Right cardiac atrium (tissue), 5 donors: ENCODE measurements at regions not wholly inside any gene's neighbourhood (a gene's known extent, or its start where the extent isn't known, plus 50 kb on each side); places are given as distances from the start of the nearest gene placed in this dataset.
"Not testable (repeated sequence)": the region's sequence is repeated elsewhere in the genome, so short reads cannot be mapped to it uniquely, and the experiment has no call there.

Experiments used
- ATAC-seq, 2 donors: fragments of 200-7000 bp; cut with Tn5 transposase; one replicate each; pipeline versions ENCODE4 v1.8.0 to v1.9.1; 2020; ENCODE audit warnings: moderate library complexity in 2 of 2, mild to moderate bottlenecking in 1 of 2
- DNase-seq, 3 donors: peaks; one replicate each; pipeline ENCODE4 v3.0.0-alpha.2; 2020
- H3K27ac ChIP-seq: one replicate; pipeline ENCODE4 v1.5.1; 2013; ENCODE audit warnings: mild to moderate bottlenecking, low read length, control low read depth, moderate library complexity
- H3K27me3 ChIP-seq: one replicate; pipeline ENCODE4 v1.6.1; 2013; ENCODE audit not compliant: control insufficient read depth, insufficient read depth
- H3K4me1 ChIP-seq: one replicate; pipeline ENCODE4 v1.6.1; 2013; ENCODE audit warnings: low read length; ENCODE audit not compliant: control insufficient read depth, insufficient read depth
- H3K4me3 ChIP-seq: one replicate; pipeline ENCODE4 v1.5.1; 2013; ENCODE audit warnings: low read length, control low read depth
- H3K9me3 ChIP-seq: one replicate; pipeline ENCODE4 v1.6.1; 2013; ENCODE audit warnings: low read length; ENCODE audit not compliant: control insufficient read depth
- WGBS: extraction: QIAGEN DNeasy Blood & Tissue Kit; methylation state at CpG from one replicate; pipeline ENCODE4 v1.1.7; 2013; 5-methylcytosine and 5-hydroxymethylcytosine counted together
- intact Hi-C, 4 donors: fragments of 100-400 bp; cut with DNase I; formaldehyde crosslinking; loops; one replicate each; pipeline versions ENCODE4 v1.11.0 to v1.14.0; 2022 to 2023
- donor health status: healthy with polysubstance abuse.
- donor health status: DM: no; HTN: yes; CAD: no.
- donor health status: DM: no; HTN: no; CAD: no.
- donor health status: DM: no; HTN: yes; CAD: no; lungs with severe emphysema.
- donor health status: DM: yes; HTN: yes; CAD: no.

DNA sequence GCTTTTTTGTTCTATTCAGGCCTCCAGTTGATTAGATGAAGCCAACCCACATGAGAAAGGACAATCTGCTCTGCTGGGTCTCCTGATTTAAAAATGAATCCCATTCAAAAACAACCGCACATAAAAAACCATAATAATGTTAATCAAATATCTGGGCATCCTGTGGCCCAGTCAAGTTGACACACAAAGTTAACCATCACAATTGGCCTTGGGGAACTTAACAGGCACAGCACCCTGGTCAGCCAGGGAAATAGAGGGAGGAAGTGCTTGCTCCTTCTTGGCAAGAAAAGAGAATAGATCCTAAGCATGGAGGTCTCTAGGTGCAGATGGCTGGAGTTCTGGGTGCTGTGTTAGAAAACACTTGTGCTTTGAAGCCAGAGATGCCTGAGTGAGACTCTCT lies 109.6 kb upstream of the OLIG2 start:
- Histone ChIP-seq H3K9me3 (peaks cover 3% of the 10 kb centered on the region), H3K4me3 (no peak overlapping the region), H3K4me1 (no peaks in the 10 kb centered on the region), H3K27ac (no peak overlapping the region), H3K27me3 (no peaks in the 10 kb centered on the region)
- DNase-seq (no peak), ATAC-seq (no peak)
- 97% methylated on average over 1 of the region's 1 CpG for WGBS
- intact Hi-C loops: no loop called here

DNA sequence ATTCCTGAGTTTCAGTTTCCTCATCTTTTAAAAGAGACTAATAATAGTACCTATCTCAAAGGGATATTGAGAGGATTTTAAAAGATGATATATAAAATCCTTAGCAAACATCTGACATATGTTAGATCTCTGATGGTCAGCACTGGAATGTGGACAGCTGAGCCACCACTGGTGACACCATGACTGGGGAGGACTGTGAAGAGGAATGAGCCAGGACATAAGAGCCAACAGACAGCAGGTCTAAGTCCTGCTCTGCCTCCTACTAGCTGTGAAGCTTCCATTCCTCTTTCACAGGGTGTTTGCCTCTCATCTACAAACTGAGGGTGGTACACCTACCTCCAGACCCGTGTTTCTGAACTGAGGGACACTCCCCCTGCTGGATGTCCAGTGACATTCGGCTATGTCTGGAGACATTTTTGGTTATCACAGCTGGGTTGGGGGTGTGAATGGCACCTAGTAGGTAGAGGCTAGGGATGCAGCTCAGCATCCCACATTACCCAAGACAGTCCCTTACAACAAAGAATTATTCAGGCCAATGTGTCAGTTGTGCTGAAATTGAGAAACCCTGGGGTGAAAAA lies 109.1 kb upstream of the OLIG2 start:
- Histone ChIP-seq H3K9me3 (peaks cover 3% of the 10 kb centered on the region), H3K4me3 (no peak overlapping the region), H3K4me1 (no peaks in the 10 kb centered on the region), H3K27ac (no peak overlapping the region), H3K27me3 (no peaks in the 10 kb centered on the region)
- intact Hi-C loops: no loop called here
- DNase-seq (no peak), ATAC-seq (no peak)
- WGBS: 66% methylated on average over 2 of the region's 2 CpGs

DNA sequence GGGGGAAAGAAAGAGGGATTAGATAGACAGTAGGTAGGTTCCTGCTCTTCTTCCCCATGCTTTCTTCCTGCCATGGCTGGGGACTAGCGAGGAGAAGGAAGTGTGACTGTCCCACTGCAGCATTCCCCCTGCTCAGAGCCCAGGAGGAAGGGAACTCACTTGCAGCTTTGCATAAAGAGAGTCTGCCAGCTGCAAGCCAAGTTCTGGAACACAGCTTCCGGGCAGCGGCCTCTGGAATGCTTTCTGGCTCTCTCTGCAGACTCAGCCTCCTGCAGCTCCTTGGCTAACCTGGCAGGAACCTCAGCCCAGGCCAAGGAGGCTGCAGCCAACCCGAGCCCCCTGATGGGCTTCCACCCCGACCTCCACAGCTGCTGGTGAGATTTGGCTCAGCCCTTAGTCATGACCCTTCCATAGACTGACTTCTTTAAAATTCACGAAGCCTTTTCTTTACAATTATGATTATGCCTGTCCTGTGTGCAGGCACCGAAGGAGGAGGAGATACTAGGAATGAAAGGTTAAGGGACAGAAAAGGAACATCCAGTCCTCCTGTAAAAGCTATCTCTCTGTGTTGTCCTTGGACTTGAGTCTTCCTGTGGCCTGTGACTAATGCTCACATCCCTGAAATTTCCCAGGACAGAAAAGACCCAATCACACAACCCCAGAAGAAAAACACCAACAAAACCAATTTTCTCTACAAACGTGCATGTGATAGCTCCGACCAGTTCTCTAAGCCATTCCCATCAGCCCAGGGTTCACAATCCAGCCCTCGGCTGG lies 108.2 kb upstream of the OLIG2 start:
- DNase-seq: peak in 1 of 3 donors; percentile 67

DNA sequence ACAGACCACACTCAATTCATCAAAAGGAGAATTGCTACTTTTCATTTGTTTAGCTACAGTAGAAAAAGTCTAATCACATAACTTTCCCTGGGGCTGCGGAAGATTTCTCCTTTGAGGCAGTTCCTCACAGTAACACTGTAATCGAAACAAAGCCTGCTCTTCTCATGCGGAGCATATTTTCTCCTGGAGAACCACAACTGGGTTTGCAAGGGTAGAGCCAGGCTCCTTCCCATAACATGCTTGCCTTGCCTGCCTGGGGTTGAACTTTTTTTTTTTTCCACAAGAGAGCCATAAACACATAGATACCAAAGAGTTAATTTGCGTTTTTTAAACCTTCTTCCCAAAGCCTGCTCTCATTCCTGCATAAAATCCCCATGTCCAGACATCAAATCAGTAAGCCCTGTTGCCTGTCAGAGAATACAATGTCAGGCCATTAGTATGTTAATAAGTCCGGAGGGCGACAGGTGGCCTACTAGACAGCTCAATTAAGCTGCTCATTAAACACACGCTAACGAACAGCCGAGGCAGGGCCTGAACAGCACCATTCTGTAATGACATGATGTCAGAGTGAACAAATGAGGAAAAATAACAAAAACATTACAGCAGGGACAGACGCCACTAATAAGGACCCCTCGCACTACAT lies 107.1 kb upstream of the OLIG2 start:
- 85% methylated on average over 11 of the region's 11 CpGs for WGBS
- intact Hi-C loops: no loop called here
- DNase-seq (no peak), ATAC-seq (no peak)
- H3K27me3 ChIP-seq: no peaks in the 10 kb centered on the region
- no peak overlapping the region for H3K4me3 ChIP-seq
- no peak overlapping the region for H3K27ac ChIP-seq
- peaks cover 3% of the 10 kb centered on the region for H3K9me3 ChIP-seq
- no peaks in the 10 kb centered on the region for H3K4me1 ChIP-seq

More for the DNA sequence above, 108.2 kb upstream of the OLIG2 start:
- Histone ChIP-seq H3K27me3 (no peaks in the 10 kb centered on the region), H3K27ac (no peak overlapping the region), H3K4me3 (no peak overlapping the region), H3K9me3 (peaks cover 3% of the 10 kb centered on the region), H3K4me1 (no peaks in the 10 kb centered on the region)
- ATAC-seq: peak; percentile 32 to 68
- intact Hi-C loops: no loop called here
- WGBS: 47% methylated on average over 10 of the region's 10 CpGs

DNA sequence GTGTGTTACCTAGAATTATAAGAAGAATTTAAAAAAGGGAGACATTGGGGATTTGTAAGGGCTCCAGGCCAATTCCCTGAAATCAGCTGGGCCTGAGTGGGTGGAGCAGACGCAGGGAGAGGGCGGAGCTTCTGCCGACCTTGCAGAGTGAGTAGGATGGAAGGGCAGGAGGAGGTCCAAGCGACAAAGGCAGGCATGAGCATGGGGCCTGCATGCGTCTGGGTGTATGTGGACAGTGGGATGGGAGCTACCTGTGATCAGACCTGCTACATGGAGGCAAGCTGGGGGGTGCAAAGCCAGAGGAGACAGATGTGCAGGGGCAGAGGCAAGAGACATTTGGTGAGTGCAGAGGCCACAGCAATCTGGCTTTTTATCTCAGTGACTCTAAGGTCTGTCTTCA lies 105.3 kb upstream of the OLIG2 start:
- intact Hi-C loops: no loop called here
- Histone ChIP-seq H3K9me3 (peaks cover 3% of the 10 kb centered on the region), H3K27ac (no peak overlapping the region), H3K27me3 (no peaks in the 10 kb centered on the region), H3K4me1 (no peaks in the 10 kb centered on the region), H3K4me3 (no peak overlapping the region)
- no peak for ATAC-seq
- 81% methylated on average over 5 of the region's 5 CpGs for WGBS
- no peak for DNase-seq

DNA sequence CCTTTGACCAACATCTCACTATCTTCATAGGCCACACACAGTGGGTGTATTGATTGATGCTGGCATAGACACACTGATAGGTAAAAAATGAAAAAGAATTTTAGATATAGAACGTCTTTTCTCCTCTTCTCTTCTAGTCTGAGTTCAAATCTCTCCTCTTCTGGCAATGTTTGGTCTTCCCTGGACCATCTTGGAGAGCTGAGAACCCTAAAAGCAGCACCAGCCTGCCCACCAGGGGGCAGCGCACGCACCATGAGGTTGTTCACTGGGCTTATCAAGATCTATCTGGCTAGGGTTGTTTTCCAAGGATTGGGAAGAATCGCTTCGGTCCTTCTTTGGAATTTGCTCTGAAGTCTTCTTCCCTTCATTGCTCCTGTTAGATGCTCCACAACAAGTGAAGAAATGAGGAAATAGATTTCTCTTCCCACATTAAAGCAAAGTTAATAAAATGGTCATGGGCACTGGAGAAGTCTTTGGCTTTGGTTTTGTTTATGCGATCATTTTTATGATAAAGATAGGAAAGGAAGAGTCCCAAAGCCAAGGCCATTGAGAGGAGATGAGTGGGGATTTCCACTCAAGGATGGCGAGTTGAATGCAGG lies 104.0 kb upstream of the OLIG2 start:
- Histone ChIP-seq H3K9me3 (peaks cover 2% of the 10 kb centered on the region), H3K4me1 (no peaks in the 10 kb centered on the region), H3K27ac (no peak overlapping the region), H3K4me3 (no peak overlapping the region), H3K27me3 (no peaks in the 10 kb centered on the region)
- ATAC-seq (no peak), DNase-seq (peak in 1 of 3 donors; percentile 62)
- 70% methylated on average over 7 of the region's 7 CpGs for WGBS
- intact Hi-C loops: no loop called here

DNA sequence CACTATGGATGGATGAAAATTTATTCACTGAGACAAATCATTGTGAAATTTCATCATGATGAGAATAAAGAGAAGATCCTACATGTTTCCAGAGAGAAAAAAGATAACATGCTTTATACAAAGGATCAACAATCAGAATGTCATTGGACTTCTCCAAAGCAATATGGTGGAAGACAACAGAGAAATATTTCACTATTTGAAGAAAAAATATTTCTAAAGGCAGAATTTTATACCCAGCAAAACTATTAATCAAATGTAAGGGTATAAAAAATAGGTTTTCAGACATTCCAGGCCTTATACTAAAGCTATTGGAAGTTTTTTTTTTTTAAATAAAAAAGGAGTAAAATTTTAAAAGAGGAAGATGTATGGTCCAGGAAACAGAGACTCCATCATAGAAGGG lies 100.6 kb upstream of the OLIG2 start:
- intact Hi-C loops: no loop called here
- Histone ChIP-seq H3K4me1 (no peaks in the 10 kb centered on the region), H3K4me3 (no peak overlapping the region)

DNA sequence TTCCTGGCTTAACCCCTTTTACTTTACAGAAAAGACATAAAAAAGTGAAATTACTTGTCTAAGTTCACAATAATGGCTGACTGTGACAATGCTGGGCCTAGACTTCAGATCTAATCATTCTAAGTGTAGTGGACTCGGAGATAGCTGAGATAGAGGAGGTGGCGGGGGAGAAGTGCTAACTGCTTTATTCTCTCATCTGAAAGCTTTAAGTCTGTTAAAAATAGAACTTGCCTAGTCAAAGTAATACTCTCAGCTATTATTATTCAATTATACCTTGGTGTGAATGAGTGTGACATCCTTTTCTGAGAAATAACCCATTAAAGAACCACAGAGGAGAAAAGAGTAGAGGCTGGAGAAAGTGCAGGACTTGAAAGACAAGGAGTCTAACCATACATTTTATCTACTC lies 96.1 kb upstream of the OLIG2 start:
- Histone ChIP-seq H3K9me3 (peaks cover 2% of the 10 kb centered on the region), H3K4me3 (no peak overlapping the region), H3K27me3 (no peaks in the 10 kb centered on the region), H3K27ac (no peak overlapping the region), H3K4me1 (no peaks in the 10 kb centered on the region)
- no peak for ATAC-seq
- DNase-seq: no peak
- intact Hi-C loops: no loop called here
- WGBS: 61% methylated on average over 2 of the region's 2 CpGs

More for the DNA sequence above, 100.6 kb upstream of the OLIG2 start:
- Histone ChIP-seq H3K9me3 (peaks cover 2% of the 10 kb centered on the region), H3K27me3 (no peaks in the 10 kb centered on the region), H3K27ac (no peak overlapping the region)
- no peak for ATAC-seq
- no peak for DNase-seq

DNA sequence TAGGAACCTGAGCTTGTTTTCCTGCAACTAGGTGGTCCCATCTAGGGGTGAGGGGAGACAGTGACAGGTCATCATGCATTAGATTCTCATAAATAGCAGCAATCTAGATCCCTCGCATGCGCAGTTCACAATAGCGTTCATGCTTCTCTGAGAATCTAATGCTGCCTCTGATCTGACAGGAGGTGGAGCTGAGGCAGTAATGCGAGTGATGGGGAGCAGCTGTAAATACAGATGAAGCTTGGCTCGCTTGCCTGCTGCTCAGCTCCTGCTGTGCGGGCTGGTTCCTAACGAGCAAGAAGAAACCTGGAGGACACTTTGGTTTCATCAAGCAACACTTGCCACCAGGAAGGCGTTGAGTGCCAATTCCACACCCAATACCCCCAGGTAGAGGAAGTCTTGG lies 95.1 kb upstream of the OLIG2 start:
- intact Hi-C loops: no loop called here
- no peaks in the 10 kb centered on the region for H3K27me3 ChIP-seq
- whole genome bisulfite sequencing: 57% methylated on average over 8 of the region's 8 CpGs
- DNase-seq (no peak), ATAC-seq (no peak)
- H3K27ac ChIP-seq: no peak overlapping the region
- peaks cover 2% of the 10 kb centered on the region for H3K9me3 ChIP-seq
- H3K4me3 ChIP-seq: no peak overlapping the region
- H3K4me1 ChIP-seq: no peaks in the 10 kb centered on the region

DNA sequence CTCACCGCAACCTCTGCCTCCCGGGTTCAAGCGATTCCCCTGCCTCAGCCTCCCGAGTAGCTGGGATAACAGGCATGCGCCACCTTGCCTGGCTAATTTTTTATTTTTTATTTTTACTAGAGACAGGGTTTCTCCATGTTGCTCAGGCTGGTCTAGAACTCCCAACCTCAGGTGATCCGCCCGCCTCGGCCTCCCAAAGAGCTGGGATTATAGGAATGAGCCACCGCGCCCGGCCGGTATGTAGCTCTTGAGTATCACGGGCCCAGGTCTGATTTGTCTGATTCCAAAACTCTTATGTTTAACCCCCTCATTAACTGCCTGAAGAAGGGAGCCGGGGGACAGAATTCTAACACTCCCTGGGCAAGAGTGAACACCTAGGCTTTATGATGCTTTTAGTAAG lies 91.7 kb upstream of the OLIG2 start:
- 95% methylated on average over 14 of the region's 14 CpGs for WGBS
- DNase-seq, H3K27me3 ChIP-seq, H3K27ac ChIP-seq, H3K4me1 ChIP-seq, ATAC-seq, H3K4me3 ChIP-seq, intact Hi-C loops, H3K9me3 ChIP-seq: not testable (repeated sequence)

DNA sequence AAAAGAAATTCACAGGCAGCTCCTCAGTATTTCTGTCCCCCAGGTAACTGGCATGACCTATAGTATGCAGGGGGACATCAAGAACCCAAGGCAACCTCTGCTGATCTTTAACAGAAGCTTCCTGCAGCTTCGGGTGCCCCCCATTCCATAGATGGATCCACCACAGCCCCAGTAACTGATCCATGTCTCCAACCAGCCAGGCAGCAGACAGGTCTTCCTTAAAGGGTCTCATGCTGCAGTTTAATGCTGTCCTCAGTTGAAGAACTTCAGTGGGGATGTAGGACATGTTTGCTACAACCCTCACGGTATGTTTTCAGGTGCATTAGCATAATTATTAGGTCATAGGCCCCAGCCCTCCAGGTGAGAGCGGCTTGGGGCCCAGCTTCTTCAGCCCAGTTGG lies 90.9 kb upstream of the OLIG2 start:
- intact Hi-C loops: no loop called here
- H3K9me3 ChIP-seq: no peaks in the 10 kb centered on the region
- H3K27me3 ChIP-seq: no peaks in the 10 kb centered on the region
- H3K4me1 ChIP-seq: no peaks in the 10 kb centered on the region
- DNase-seq (no peak), ATAC-seq (no peak)
- 72% methylated on average over 3 of the region's 3 CpGs for WGBS
- no peak overlapping the region for H3K4me3 ChIP-seq
- no peak overlapping the region for H3K27ac ChIP-seq
